HG02973 (cell line): ENCODE measurements at regions not wholly inside any gene's neighbourhood (a gene's known extent, or its start where the extent isn't known, plus 50 kb on each side); places are given as distances from the start of the nearest gene placed in this dataset.
"Not testable (repeated sequence)": the region's sequence is repeated elsewhere in the genome, so short reads cannot be mapped to it uniquely, and the experiment has no call there.

Experiments
- ATAC-seq: cut with Tn5 transposase; IDR thresholded peaks from one replicate; pipeline ENCODE4 v1.9.1; 2021; ENCODE audit warnings: moderate library complexity; ENCODE audit not compliant: unreplicated experiment

DNA sequence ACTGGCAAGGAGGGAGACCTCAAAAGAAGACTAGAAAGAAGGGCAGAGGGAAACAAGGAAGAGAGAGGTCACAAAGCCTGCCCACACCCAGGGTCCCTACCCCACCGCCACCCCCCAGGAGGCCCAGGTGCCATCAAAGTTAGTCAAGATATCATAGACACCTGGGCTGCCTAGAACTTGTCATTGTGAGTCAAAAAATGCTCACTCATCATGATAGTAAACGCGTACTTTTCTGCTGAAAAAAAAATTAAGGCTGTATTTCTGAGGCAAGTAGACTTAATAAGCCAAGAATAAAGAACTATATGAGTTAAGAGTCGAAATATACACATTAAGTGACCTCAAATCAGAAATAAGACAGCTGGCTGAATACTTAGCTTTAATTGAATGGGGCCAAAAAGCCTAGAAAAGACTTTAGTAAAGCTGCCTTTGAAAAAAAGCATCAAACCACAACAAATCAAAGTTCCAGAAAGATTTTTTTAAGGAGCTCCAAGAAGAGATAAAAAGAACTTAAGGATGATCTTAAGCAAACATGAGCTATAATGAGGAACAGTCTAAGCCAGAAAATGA lies 415.5 kb upstream of the PPP2R3A start:
- ATAC-seq = no peak

DNA sequence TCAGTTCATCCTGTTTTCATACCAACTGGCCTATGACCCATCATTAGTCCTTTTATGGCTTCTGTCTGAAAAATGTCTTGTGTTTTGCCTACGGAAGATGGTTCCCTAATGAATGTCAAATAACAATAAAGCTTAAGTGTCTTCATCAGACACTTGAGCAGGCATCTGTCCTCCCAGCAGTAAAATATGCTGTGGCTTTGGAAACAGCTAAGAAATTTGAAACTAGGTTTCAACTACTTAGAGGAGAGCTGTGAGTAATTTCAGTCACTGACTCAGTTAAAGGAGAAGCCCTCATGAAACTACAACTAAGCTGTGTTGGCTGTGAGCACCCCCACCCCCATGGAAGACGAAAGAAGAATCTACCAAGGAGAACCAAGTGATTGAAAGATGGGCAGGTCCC lies 409.4 kb upstream of the PPP2R3A start:
- ATAC-seq = no peak

DNA sequence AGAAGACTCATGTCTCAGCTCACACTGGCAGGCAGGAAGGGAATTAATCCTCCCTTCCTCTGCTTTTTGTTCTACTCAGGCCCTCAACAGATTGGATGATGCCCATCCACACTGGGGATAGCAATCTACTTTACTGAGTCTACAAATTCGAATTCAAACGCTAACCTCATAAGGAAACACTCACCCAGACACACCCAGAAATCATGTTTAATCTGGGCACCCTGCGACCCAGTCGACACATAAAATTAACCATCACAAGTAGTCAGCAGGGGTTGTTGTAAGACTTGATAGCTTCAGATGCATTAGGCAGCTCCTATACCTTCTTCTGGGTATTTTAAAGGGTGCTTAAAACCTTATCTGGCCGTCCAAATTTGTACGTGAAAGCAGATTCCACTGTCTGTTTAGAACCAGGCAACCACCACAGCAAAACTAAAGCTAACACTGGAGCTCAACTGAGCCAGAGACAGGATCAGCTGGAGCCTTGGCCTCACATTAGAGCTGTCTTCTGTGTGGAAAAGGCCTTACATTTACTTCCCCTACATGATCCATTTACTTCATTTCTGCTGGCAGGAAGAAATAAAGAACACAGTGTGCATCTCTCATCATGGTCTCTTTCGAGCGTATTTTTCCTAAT lies 407.3 kb upstream of the PPP2R3A start:
- no peak for ATAC-seq

DNA sequence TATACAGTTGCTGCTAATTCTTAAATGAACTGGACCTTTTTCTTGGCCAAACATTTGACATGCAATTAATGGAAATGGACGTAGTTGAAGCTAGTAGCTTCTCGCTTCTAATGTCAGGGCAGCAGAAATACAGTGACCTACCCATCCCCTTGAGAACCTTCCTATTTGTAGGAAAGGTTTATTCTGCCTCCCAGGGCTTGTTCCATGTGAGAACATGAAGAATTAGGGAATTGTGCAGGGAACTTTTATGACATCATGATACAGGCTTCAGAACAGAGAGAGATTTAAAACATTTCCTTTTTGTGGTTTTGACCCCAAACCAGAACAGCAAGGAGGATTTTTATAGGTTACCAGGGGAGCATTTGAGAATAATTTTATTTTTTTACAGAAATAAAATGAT lies 406.6 kb upstream of the PPP2R3A start:
- ATAC-seq = no peak

DNA sequence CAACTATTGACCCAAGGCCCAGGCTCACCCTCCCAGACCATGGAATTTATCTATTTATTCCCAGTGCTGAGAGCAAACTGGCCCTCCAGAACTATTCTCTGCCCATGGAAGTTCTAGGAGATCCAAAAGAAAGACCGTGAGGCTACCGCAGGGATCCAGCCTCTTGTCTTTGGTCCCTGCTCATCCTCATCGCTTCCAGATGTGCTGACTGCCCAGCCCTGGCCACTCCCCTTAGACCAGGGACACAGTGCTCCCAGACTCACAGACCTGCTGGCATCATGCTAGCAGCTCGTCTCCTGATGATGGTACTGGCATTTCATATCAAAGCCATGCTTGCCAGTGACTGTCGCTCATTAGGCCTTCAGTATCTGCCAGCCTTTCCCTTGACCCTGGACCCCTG lies 405.7 kb upstream of the PPP2R3A start:
- no peak for ATAC-seq

DNA sequence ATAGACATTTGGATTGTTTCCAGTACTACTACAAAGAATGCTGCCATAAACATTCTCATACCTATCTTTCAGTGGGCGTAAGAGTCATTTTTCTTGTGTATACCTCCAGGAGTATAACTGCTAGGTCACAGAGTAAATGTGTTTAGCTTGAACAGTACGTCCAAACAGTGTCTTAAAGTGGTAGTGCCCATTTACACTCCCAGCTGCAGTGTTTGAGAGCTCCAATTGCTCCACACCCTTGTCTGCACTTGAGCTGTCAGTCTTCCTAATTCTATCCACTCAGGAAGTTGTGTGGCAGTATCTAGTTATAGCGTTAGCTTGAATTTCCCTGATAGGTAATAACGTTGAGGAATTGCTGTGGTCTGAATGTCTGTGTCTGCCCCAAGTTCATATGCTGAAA lies 404.7 kb upstream of the PPP2R3A start:
- ATAC-seq = no peak

DNA sequence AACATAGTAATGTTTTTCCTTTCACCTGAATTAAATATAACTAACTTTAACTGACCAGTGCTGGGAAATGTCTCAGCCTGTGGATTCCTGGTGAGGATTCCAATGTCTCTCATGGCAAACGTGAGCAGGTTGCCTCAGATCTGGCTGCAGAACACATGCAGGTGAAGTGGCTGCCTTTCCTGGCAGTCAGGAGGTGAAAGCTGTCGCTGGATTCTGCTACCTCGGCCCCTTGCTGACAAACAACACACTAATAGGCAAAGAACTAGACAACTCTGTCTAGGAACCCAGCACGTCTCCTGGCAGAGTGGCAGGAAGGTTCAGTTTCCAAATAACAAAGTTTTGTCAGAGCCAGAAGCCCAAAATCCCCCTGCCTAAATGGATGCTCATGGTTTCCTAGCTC lies 400.8 kb upstream of the PPP2R3A start:
- no peak for ATAC-seq

DNA sequence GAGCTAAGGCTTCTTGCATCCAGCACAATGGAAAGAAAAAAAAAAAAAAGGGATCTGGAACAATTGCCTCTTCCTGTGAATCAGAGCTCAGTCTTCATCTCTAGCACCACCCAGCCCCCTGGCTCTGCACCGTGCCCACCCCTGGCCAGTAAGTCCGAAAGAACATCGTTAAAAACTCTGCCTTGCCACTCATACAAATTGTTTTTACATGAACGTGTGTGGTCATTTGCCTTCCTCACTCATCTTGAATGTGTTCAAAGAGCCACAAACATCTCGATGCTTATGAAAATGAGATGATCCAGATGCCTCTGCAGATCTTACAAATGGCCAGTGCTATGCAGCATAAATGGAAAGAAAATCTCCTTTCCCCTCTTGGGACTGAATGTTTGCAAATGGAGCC lies 400.0 kb upstream of the PPP2R3A start:
- ATAC-seq = no peak

DNA sequence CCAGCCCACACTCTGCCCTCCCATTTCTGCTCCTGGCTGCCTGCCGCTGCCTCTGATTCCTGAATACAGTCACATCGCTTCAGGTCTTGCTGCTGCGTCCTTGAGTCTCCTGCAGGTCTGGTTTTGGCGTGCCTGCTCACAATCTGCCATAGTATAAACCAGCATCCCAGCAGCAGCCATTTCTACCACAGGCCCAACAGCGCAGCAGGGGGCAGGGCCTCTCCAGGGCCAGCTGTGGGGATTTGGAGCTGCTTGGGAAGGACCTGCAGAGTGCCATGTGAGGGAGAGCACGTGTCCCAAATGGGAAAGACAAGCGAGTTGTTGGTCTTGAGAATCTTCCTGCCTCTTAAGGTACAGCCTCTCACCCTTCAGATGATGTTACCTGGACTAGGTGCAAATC lies 398.3 kb upstream of the PPP2R3A start:
- ATAC-seq = no peak

DNA sequence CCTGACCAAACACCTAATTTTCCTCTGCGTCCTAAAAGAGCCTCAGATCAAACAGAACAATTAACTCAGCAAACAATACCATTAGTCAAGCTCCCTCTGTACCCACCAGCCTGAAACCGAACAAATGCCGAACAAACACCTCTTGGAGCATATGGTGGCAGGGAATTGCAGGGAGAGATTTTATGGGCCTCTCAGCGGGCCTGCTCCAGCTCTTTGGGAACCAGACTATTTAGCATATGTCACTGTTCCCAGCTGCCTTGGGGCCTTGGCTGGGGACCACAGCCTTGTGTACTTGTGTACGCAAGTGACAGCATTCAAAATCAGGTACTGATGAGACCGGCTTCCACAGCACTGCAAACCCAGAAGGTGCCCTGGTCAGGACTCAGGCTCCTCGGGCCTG lies 388.8 kb upstream of the PPP2R3A start:
- ATAC-seq = no peak

DNA sequence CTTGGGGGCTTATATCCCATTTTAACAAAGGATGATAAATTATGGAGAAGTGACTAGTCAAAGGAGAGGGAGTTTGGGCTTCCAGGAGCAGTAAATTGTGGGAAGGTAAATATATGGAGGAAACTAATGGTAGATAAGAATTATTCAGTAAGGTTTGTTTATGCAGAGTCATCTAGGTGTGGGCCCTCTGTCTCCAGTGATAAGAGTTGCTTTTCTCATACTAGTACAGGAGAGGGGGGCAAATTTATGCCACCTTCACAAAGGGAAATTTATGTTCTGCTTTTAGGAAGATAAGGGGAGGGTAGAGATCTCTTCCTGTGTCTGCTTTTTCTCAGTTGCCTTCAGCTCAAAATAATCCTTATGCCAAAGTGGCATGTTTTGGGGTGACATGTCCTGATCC lies 383.7 kb upstream of the PPP2R3A start:
- no peak for ATAC-seq

DNA sequence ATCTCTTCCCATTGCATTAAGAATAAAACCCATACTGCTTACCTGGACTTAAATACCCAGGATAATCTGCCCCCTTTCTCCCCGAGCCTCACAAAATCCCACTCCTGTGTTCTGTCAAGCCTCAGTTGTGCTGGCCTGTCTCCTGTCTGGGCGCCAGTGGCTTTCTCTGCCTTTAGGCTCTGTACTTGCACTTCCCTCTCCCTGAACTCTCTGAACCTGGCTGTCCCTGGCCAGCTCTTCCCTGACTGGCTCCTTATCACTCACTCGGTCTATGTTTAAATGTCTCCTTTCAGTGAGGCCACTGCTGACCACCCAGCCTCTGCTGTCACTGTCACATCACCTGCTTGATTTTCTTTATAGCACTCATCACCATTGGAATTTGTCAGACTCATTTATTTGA lies 382.7 kb upstream of the PPP2R3A start:
- ATAC-seq = no peak

DNA sequence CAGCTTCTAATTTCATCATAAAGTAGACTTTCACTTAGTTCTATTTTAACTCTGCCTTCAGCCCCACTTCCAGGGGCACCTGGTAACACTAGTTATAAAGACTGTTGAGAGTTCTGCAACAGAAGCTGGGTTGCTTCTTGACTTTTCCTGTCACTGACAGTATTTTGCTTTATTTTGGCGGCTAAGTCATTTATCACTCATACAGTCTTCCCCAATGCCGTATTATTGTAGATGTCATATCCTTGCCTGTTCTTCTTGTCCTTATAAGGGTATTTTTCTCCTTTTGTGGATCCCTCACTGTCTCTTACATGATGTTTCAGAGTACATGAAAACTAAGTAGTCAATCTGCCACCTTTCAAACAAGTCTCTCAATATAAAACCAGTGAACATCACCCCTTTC lies 369.0 kb upstream of the PPP2R3A start:
- ATAC-seq = no peak

DNA sequence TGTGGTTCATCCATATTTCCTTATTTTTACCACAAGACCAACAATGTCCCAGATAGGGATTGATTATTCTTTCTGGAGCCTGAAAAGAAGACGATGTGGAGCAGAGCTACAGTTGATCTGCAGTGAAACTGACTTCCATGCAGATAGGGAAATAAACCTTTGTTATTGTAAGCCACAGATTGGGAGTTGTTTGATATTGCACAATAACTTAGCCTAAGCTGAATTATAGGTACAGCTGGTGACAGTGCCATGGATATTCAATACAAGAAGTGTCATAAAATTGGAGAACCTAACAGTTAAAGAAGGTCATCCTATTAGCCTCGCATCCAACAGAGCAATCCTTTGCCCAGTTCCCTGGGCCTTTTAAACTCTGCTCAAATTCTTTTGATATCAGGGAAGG lies 367.7 kb upstream of the PPP2R3A start:
- ATAC-seq = no peak

DNA sequence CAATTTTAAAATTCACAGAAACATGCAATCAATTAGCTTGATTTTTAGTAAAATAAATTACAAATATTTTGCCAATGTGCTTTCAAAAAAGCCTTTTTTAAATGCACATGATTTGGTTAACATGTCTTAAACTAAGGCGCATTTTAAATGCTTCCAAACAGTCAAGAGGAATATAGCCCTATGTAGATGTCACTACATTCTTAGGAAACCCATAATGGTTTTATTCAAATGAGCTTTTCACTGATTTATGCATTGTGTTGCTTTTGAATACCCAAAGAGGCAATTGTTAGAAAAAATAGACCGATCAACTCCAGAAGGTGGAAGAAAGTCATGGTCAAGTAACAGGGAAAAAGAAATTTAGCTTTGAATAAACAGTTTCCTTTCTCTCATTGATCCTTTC lies 366.9 kb upstream of the PPP2R3A start:
- ATAC-seq = no peak

DNA sequence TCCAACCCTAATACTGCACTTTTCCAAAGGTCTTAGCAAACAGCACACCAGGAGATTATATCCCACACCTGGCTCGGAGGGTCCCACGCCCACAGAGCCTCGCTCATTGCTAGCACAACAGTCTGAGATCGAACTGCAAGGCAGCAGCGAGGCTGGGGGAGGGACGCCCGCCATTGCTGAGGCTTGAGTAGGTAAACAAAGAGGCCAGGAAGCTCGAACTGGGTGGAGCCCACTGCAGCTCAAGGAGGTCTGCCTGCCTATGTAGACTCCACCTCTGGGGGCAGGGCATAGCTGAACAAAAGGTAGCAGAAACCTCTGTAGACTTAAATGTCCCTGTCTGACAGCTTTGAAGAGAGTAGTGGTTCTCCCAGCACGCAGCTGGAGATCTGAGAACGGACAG lies 361.0 kb upstream of the PPP2R3A start:
- ATAC-seq = not testable (repeated sequence)

DNA sequence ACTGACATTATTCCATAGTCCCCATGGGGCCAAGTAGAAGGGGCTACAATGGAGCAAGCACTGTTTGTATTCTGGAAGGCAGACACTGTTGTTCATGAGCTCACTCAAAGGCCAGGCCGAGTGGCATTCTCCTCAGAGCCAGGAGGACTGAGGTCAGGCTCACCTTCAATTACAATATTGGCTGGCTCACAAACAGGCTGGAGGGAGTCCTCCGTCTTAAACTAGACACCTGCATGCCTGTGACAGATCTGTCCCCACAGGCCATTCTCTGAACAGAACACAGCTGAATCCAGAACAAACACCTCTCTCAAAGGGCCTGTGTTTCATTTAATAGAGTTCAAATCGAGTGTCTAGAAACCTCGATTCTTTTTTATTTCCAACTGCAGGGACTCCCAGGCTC lies 347.4 kb upstream of the PPP2R3A start:
- no peak for ATAC-seq

DNA sequence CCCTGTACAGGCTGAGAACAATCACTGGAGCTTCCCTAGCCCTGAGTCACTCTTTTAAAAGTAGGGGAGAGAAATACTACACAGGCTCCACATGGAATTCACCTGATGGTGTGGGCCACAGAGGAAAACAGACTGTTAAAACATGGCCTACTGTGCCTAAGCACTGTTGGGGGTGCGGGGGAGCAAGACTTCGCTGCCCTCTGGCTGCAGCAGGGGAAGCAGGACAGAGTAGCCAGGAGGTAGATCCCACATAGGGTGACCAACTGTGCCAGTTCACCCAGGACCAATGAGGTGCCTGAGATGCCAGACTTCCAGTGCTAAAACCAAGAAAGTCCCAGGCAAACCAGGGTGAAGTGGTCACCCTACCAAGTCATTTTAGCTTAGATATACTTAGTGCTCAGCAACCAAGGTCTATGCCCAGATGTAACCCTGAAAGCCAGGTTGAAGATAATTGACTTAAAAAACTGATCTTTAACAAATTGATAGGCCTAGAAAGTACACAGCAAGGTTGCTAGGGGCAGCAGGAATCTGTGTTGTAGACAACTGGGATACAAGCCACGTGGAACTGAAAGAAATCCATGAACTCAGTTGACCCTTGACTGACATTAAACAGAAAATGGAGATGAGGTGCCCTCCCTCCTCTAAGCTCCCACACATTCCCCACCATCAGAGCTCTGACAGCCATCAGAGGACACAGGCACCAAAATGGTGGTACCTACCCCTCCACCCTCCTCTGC lies 344.2 kb upstream of the PPP2R3A start:
- ATAC-seq = no peak

DNA sequence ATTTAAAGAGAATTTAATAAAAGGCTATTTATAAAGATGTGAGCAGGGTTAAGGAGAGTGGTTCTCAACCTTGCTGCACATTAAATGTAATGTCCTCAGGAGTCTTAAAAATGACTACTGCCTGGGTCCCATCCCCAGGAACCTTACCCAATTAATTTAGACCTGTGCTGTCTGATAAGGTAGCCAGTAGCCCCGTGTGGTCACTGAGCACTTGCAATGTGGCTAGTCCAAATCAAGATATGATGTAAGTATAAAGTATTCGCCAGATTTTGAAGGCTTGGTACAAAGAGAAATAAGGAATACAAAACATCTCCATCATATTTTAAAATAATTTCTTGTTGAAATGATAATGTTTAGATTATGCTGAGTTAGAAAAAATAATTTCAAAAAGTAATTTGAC lies 343.3 kb upstream of the PPP2R3A start:
- ATAC-seq = no peak

DNA sequence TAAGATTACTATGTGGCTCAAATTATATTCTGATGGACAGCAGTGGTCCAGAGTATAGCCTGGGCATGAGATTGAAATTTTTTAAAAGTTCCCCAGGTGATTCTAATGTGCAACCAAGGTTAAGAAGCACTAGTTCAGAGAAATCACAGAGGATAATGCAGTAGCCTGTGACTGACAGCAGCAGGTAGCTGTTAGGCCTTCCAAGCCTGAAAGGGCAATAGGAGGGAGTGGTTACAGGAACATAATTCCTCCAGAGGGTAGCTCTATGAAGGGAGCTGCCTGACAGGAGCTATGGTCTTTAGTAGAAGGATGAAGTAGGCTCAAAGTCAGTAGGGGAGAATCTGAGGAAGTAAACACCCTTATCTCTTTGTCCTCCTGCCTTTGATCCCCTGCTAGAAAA lies 342.9 kb upstream of the PPP2R3A start:
- no peak for ATAC-seq

DNA sequence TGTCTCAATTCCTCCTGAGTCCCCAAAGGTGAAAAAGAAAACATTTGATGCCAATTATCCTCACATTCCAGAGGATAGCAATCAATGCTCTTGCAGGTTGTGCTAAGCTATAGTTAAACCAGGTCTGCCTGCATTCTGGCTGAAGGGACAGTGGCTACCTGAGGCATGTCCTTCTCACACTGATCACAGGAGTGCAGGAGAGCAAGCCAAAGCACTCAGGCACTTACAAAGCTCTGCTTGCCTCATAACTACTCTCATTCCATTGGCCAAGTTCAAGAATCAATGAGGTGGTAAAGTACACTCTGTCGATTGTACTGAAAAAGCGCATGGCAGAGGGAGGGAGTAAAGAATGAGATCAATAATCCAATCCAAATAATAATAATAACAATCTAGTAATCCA lies 342.0 kb upstream of the PPP2R3A start:
- ATAC-seq = no peak

DNA sequence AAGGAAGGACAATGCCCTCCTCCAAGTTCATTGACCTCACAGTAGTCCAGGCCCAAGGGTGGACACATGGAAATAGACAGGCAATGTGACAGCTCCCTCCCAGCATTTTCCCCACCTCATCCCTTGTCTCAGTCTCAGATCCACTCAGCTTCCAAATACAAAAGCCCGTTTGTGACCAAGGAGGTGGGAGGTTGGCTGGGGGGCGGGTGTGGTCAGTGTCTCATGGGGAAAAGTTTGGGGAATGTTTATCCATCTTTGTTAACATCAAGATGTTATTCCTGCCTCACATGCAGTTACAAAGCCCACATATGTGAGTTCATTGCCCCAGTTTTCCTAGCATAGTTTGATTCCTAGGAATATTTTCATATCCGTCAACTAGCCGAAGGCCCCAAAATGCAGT lies 338.5 kb upstream of the PPP2R3A start:
- no peak for ATAC-seq
